Keratinocyte (primary cell): ENCODE measurements at regions not wholly inside any gene's neighbourhood (a gene's known extent, or its start where the extent isn't known, plus 50 kb on each side); places are given as distances from the start of the nearest gene placed in this dataset.

Experiments used
- DNase-seq: peaks from one replicate; pipeline ENCODE4 v3.0.0-alpha.2; 2011; ENCODE audit warnings: low read depth, missing footprints, low spot score
- FAIRE-seq: peaks from 2 replicates; lab custom pipeline; 2011; peaks lifted over from hg19 to GRCh38; lab: Jason Lieb, UNC
- H2AFZ ChIP-seq: 2 replicates; pipeline ENCODE4 v1.6.0; 2012; ENCODE audit warnings: low read length, control low read depth, inconsistent platforms; ENCODE audit not compliant: control insufficient read depth
- H3K27ac ChIP-seq: 2 replicates; pipeline ENCODE4 v1.5.1; 2011; ENCODE audit warnings: low read length; ENCODE audit not compliant: control insufficient read depth, insufficient read depth
- H3K27me3 ChIP-seq: 3 replicates; pipeline ENCODE4 v1.6.0; 2011; ENCODE audit warnings: low read length; ENCODE audit not compliant: control insufficient read depth, insufficient read depth; ENCODE audit errors: extremely low read depth
- H3K36me3 ChIP-seq, 2 experiments: 2 replicates in 1 of 2; 3 replicates in 1 of 2; pipeline ENCODE4 v1.5.1; 2011; ENCODE audit warnings: low read length in 2 of 2, mild to moderate bottlenecking in 1 of 2; ENCODE audit not compliant: control insufficient read depth in 2 of 2, insufficient read depth in 2 of 2; ENCODE audit errors: extremely low read depth in 1 of 2
- H3K4me1 ChIP-seq: 3 replicates; pipeline ENCODE4 v1.5.1; 2011; ENCODE audit warnings: low read length; ENCODE audit not compliant: control insufficient read depth, insufficient read depth; ENCODE audit errors: extremely low read depth
- H3K4me2 ChIP-seq: 3 replicates; pipeline ENCODE4 v1.6.0; 2011; ENCODE audit warnings: low read depth, low read length; ENCODE audit not compliant: control insufficient read depth, insufficient read depth; ENCODE audit errors: extremely low read depth
- H3K4me3 ChIP-seq, 3 experiments: fragments of 200-600 bp in 1 of 3; sonication (generic) in 1 of 3; 2 replicates in 2 of 3; 3 replicates in 1 of 3; pipeline ENCODE4 v1.5.1; 2011 to 2016; ENCODE audit warnings: low read length in 3 of 3, mild to moderate bottlenecking in 3 of 3, control low read depth in 2 of 3, inconsistent platforms in 1 of 3, low read depth in 1 of 3, mixed read lengths in 1 of 3, mixed run types in 1 of 3, moderate library complexity in 1 of 3; ENCODE audit not compliant: control insufficient read depth in 2 of 3, insufficient read depth in 2 of 3; ENCODE audit errors: extremely low read depth in 1 of 3
- H3K79me2 ChIP-seq: 2 replicates; pipeline ENCODE4 v1.6.0; 2012; ENCODE audit warnings: low read length; ENCODE audit not compliant: control insufficient read depth, insufficient read depth
- H3K9ac ChIP-seq: 3 replicates; pipeline ENCODE4 v1.6.0; 2011; ENCODE audit warnings: low read length; ENCODE audit not compliant: control insufficient read depth, insufficient read depth; ENCODE audit errors: extremely low read depth
- H3K9me1 ChIP-seq: 3 replicates; pipeline ENCODE4 v1.6.0; 2011; ENCODE audit warnings: low read length; ENCODE audit not compliant: control insufficient read depth, insufficient read depth; ENCODE audit errors: extremely low read depth
- H3K9me3 ChIP-seq: 2 replicates; pipeline ENCODE4 v1.5.1; 2012; ENCODE audit warnings: low read depth, low read length; ENCODE audit not compliant: control insufficient read depth
- H4K20me1 ChIP-seq: 3 replicates; pipeline ENCODE4 v1.6.0; 2011; ENCODE audit warnings: low read length; ENCODE audit not compliant: control insufficient read depth, insufficient read depth; ENCODE audit errors: extremely low read depth
- CTCF ChIP-seq, 3 experiments: IDR thresholded peaks in 1 of 3; conservative IDR thresholded peaks in 1 of 3; optimal IDR thresholded peaks in 1 of 3; 2 replicates in 2 of 3; 3 replicates in 1 of 3; pipeline versions ENCODE3 to v1.5.1; 2011; ENCODE audit warnings: low read length in 3 of 3, mild to moderate bottlenecking in 3 of 3, moderate library complexity in 2 of 3, control low read depth in 1 of 3, inconsistent platforms in 1 of 3; ENCODE audit not compliant: insufficient read depth in 2 of 3; ENCODE audit errors: extremely low read depth in 1 of 3
- EZH2 ChIP-seq: IDR thresholded peaks from one replicate; pipeline ENCODE4 v1.6.1; 2012; ENCODE audit warnings: inconsistent platforms, mild to moderate bottlenecking, low read length, moderate library complexity
- dilution Hi-C: fragments of 300-500 bp; cut with MboI; formaldehyde crosslinking; loops from one replicate; pipeline ENCODE4 v1.7.0; 2020; ENCODE audit warnings: low sequenced_read_pairs; ENCODE audit not compliant: extremely low pct_ligation_motif_present

DNA sequence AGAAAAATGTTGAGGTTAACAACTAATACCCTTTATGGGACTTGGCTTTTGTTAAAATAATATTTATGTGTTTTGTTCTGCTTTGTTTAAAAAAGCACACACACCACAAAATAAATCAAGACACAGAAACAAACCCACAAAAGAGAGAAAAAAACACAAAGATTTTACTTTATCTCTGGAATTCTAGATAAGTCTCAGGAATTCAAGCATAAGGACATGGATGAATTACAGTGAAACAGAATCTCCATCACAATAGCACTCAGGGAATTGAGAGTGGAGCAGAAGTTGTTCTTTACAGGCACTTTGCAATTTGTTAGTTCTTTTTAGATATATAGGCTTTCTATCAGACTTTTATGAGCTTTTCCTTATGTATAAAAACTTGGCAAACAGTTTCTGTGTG lies 360.9 kb upstream of the ZC3H15 start:
- dilution Hi-C loops = no loop called here
- Histone ChIP-seq H3K4me3 (no peak overlapping the region), H3K4me2 (no peak overlapping the region), H3K9me1 (no peaks in the 10 kb centered on the region), H3K9ac (no peak overlapping the region), H4K20me1 (no peaks in the 10 kb centered on the region), H3K4me1 (no peaks in the 10 kb centered on the region), H2AFZ (no peak overlapping the region), H3K27ac (no peak overlapping the region), H3K36me3 (no peaks in the 10 kb centered on the region), H3K27me3 (no peaks in the 10 kb centered on the region), H3K79me2 (no peaks in the 10 kb centered on the region), H3K9me3 (no peaks in the 10 kb centered on the region)
- DNase-seq = no peak
- TF ChIP-seq EZH2 = no peak
- FAIRE-seq = no peak

- no peak overlapping the region for H3K4me3 ChIP-seq
- no peak overlapping the region for H3K27ac ChIP-seq
- H3K9me3 ChIP-seq = no peaks in the 10 kb centered on the region
- H3K79me2 ChIP-seq = no peaks in the 10 kb centered on the region
- no peak overlapping the region for H3K4me2 ChIP-seq
- H3K36me3 ChIP-seq = no peaks in the 10 kb centered on the region
- FAIRE-seq (no peak), DNase-seq (no peak)
- H3K27me3 ChIP-seq = no peaks in the 10 kb centered on the region
- no peaks in the 10 kb centered on the region for H3K9me1 ChIP-seq
- TF ChIP-seq CTCF (optimal IDR thresholded peaks at IDR 0.05 in 1 of 3, IDR thresholded peaks at IDR 0.05 in 1 of 3, conservative IDR thresholded peaks at IDR 0.05 in 1 of 3; ENCODE audit: extremely low read depth in 1 of 3, insufficient read depth in 2 of 3, low read length in 3 of 3) = no peak
- no peak for TF ChIP-seq EZH2
- dilution Hi-C loops = no loop called here
- H3K4me1 ChIP-seq = no peaks in the 10 kb centered on the region
- H4K20me1 ChIP-seq = no peaks in the 10 kb centered on the region
- H3K9ac ChIP-seq = no peak overlapping the region
- H2AFZ ChIP-seq = no peak overlapping the region
These were observed 360.4 kb upstream of the ZC3H15 start for GRCh38 chr2:186125625-186126024.

DNA sequence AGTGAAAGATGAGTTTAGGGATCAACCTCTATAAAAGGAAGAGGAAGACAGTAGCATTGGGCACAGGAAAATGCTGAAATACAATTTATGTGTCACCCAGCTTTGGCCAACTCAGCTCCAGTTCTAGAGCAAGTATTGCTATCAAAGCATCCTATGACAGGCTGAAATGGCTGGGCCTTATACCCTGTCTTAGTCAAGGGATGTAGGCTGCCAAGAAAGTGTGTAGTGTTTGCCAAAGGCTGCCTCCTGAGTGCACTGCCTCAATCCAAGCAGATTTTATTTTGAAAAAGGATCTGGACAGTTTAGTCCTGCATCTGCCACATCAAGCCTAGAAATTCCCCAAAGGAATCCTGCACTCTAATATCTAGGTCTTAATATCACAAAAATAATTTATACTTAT lies 359.9 kb upstream of the ZC3H15 start:
- no peak overlapping the region for H3K9ac ChIP-seq
- no peaks in the 10 kb centered on the region for H3K9me3 ChIP-seq
- no peaks in the 10 kb centered on the region for H3K79me2 ChIP-seq
- TF ChIP-seq EZH2 (no peak), CTCF (optimal IDR thresholded peaks at IDR 0.05 in 1 of 3, IDR thresholded peaks at IDR 0.05 in 1 of 3, conservative IDR thresholded peaks at IDR 0.05 in 1 of 3; ENCODE audit: extremely low read depth in 1 of 3, insufficient read depth in 2 of 3, low read length in 3 of 3) (no peak)
- H3K4me2 ChIP-seq = no peak overlapping the region
- H3K27me3 ChIP-seq = no peaks in the 10 kb centered on the region
- H3K4me3 ChIP-seq = no peak overlapping the region
- FAIRE-seq = no peak
- no peak overlapping the region for H2AFZ ChIP-seq
- dilution Hi-C loops = no loop called here
- H3K36me3 ChIP-seq = no peaks in the 10 kb centered on the region
- DNase-seq = no peak
- H4K20me1 ChIP-seq = no peaks in the 10 kb centered on the region
- no peaks in the 10 kb centered on the region for H3K4me1 ChIP-seq
- H3K9me1 ChIP-seq = no peaks in the 10 kb centered on the region
- no peak overlapping the region for H3K27ac ChIP-seq
